ENCODE measurements at regions not wholly inside any gene's neighbourhood (a gene's known extent, or its start where the extent isn't known, plus 50 kb on each side); places are given as distances from the start of the nearest gene placed in this dataset.

- TF ChIP-seq EZH2 (IDR thresholded peaks at IDR 0.05; ENCODE audit: low read length, unreplicated experiment) (no peak), CTCF (conservative IDR thresholded peaks at IDR 0.05; ENCODE audit: low read depth, low read length) (no peak), EZH2phosphoT487 (IDR thresholded peaks at IDR 0.05; ENCODE audit: borderline replicate concordance, low read length) (no peak)
- no peaks in the 10 kb centered on the region for H3K9me3 ChIP-seq (ENCODE audit: low read length)
- no peaks in the 10 kb centered on the region for H3K79me2 ChIP-seq (ENCODE audit: low read length)
- H3K4me3 ChIP-seq (ENCODE audit: low read length): no peak overlapping the region
- ChIA-PET CTCF (no interaction called here), POLR2A (ENCODE audit: unreplicated experiment) (no interaction called here)
- no peaks in the 10 kb centered on the region for H3K9me2 ChIP-seq (replicated peaks; ENCODE audit: low read length)
- no TSS peak for BruUV-seq (replicated peaks)
- no peak overlapping the region for H3K9ac ChIP-seq (ENCODE audit: low read length)
- H3K27me3 ChIP-seq (ENCODE audit: low read length): no peaks in the 10 kb centered on the region
- DNase-seq: no peak
- intact Hi-C loops (cut with micrococcal nuclease): no loop called here
- no peak overlapping the region for H3K4me2 ChIP-seq (ENCODE audit: low read length)
- no peaks in the 10 kb centered on the region for H3K4me1 ChIP-seq (ENCODE audit: insufficient read depth, low read length)
- no peak overlapping the region for H2AFZ ChIP-seq (ENCODE audit: low read length)
- H3F3A ChIP-seq (ENCODE audit: low read length, unreplicated experiment): no peaks in the 10 kb centered on the region
- H3K27ac ChIP-seq (ENCODE audit: low read length): no peak overlapping the region
- no peaks in the 10 kb centered on the region for H3K36me3 ChIP-seq (ENCODE audit: low read depth, low read length)
- H4K20me1 ChIP-seq (ENCODE audit: low read length): no peaks in the 10 kb centered on the region
- no peak for ATAC-seq
Observed at GRCh38 chrX:13153796-13154195, 109.4 kb upstream of the FAM9C start.

- POLR2A ChIA-PET (ENCODE audit: unreplicated experiment): no interaction called here
- no peak overlapping the region for H3K9ac ChIP-seq (ENCODE audit: low read length)
Observed at GRCh38 chrX:13152518-13153185, 108.2 kb upstream of the FAM9C start.

More at GRCh38 chrX:13152518-13153185, 108.2 kb upstream of the FAM9C start:
- no TSS peak for BruUV-seq (replicated peaks)
- DNase-seq: no peak
- CTCF ChIA-PET: no interaction called here
- Histone ChIP-seq H2AFZ (ENCODE audit: low read length) (no peak overlapping the region), H3K27me3 (ENCODE audit: low read length) (no peaks in the 10 kb centered on the region), H3K4me3 (ENCODE audit: low read length) (no peak overlapping the region), H3K9me3 (ENCODE audit: low read length) (no peaks in the 10 kb centered on the region), H3K9me2 (replicated peaks; ENCODE audit: low read length) (no peaks in the 10 kb centered on the region), H3K36me3 (ENCODE audit: low read depth, low read length) (no peaks in the 10 kb centered on the region), H4K20me1 (ENCODE audit: low read length) (no peaks in the 10 kb centered on the region), H3F3A (ENCODE audit: low read length, unreplicated experiment) (no peaks in the 10 kb centered on the region), H3K4me1 (ENCODE audit: insufficient read depth, low read length) (no peaks in the 10 kb centered on the region), H3K27ac (ENCODE audit: low read length) (no peak overlapping the region), H3K4me2 (ENCODE audit: low read length) (no peak overlapping the region), H3K79me2 (ENCODE audit: low read length) (no peaks in the 10 kb centered on the region)
- intact Hi-C loops (cut with micrococcal nuclease): no loop called here
- ATAC-seq: no peak
- TF ChIP-seq EZH2phosphoT487 (IDR thresholded peaks at IDR 0.05; ENCODE audit: borderline replicate concordance, low read length): no peak
- TF ChIP-seq CTCF (conservative IDR thresholded peaks at IDR 0.05; ENCODE audit: low read depth, low read length): no peak
- no peak for TF ChIP-seq EZH2 (IDR thresholded peaks at IDR 0.05; ENCODE audit: low read length, unreplicated experiment)

All from PC-3 (cell line).